Loucy (cell line): ENCODE measurements at regions not wholly inside any gene's neighbourhood (a gene's known extent, or its start where the extent isn't known, plus 50 kb on each side); places are given as distances from the start of the nearest gene placed in this dataset.

Experiments
- H2AFZ ChIP-seq: fragments of 200-600 bp; sonication (generic); 2 replicates; pipeline ENCODE4 v1.6.0; 2016; ENCODE audit warnings: antibody characterized with exemption, mild to moderate bottlenecking, low read length, moderate library complexity
- H3F3A ChIP-seq: fragments of 200-600 bp; 2 replicates; pipeline ENCODE4 v1.6.0; 2016; ENCODE audit warnings: antibody characterized with exemption, low read depth, mild to moderate bottlenecking
- H3K27me3 ChIP-seq: fragments of 200-600 bp; sonication (generic); 2 replicates; pipeline ENCODE4 v1.6.1; 2014; ENCODE audit warnings: low read length, mild to moderate bottlenecking; ENCODE audit not compliant: insufficient read depth, poor library complexity, severe bottlenecking
- H3K36me3 ChIP-seq: fragments of 200-600 bp; sonication (generic); 2 replicates; pipeline ENCODE4 v1.6.1; 2016; ENCODE audit warnings: low read length; ENCODE audit not compliant: insufficient read depth
- H3K4me1 ChIP-seq: fragments of 200-600 bp; sonication (generic); 2 replicates; pipeline ENCODE4 v1.5.1; 2014; ENCODE audit warnings: low read length, mild to moderate bottlenecking; ENCODE audit not compliant: insufficient read depth, poor library complexity, severe bottlenecking
- H3K4me2 ChIP-seq: fragments of 200-600 bp; sonication (generic); 2 replicates; pipeline ENCODE4 v1.6.0; 2014; ENCODE audit warnings: antibody characterized with exemption, low read length, low read depth, mild to moderate bottlenecking; ENCODE audit not compliant: poor library complexity, severe bottlenecking
- H3K4me3 ChIP-seq: fragments of 200-600 bp; sonication (generic); 2 replicates; pipeline ENCODE4 v1.5.1; 2014; ENCODE audit warnings: low read length, mild to moderate bottlenecking, mixed read lengths; ENCODE audit not compliant: poor library complexity, severe bottlenecking
- H3K79me2 ChIP-seq: fragments of 200-600 bp; sonication (generic); 2 replicates; pipeline ENCODE4 v1.6.1; 2014; ENCODE audit warnings: low read length; ENCODE audit not compliant: insufficient read depth
- H3K9ac ChIP-seq: fragments of 200-600 bp; sonication (generic); 2 replicates; pipeline ENCODE4 v1.6.0; 2014; ENCODE audit warnings: mild to moderate bottlenecking, low read depth, low read length, moderate library complexity; ENCODE audit not compliant: poor library complexity, severe bottlenecking
- H3K9me2 ChIP-seq: fragments of 200-600 bp; sonication (generic); replicated peaks from 2 replicates; pipeline ENCODE4 v1.6.1; 2016; ENCODE audit warnings: low read depth, low read length, mixed read lengths
- H3K9me3 ChIP-seq: fragments of 200-600 bp; sonication (generic); 2 replicates; pipeline ENCODE4 v1.6.1; 2014; ENCODE audit warnings: mild to moderate bottlenecking, antibody characterized with exemption, low read length, low read depth; ENCODE audit not compliant: insufficient read depth
- H4K20me1 ChIP-seq: fragments of 200-600 bp; sonication (generic); 2 replicates; pipeline ENCODE4 v1.6.0; 2014; ENCODE audit warnings: antibody characterized with exemption, low read length, mild to moderate bottlenecking; ENCODE audit not compliant: insufficient read depth, poor library complexity, severe bottlenecking
- EZH2phosphoT487 ChIP-seq: fragments of 200-600 bp; IDR thresholded peaks from 2 replicates; pipeline ENCODE4 v1.6.1; 2018; ENCODE audit warnings: antibody characterized with exemption, mild to moderate bottlenecking, moderate library complexity, borderline replicate concordance
- TF ChIP-seq, protein P1 (sequence below): fragments of 200-600 bp; sonication (generic); conservative IDR thresholded peaks from 2 replicates; pipeline ENCODE4 v1.5.1; 2014; ENCODE audit warnings: mild to moderate bottlenecking, antibody characterized with exemption, low read length

GRCh38 chr6:4667591-4667990 lies 108.6 kb upstream of the CDYL start:
- Histone ChIP-seq H3K9me3 (no peaks in the 10 kb centered on the region), H3K4me1 (no peaks in the 10 kb centered on the region), H3F3A (no peaks in the 10 kb centered on the region), H3K4me3 (no peak overlapping the region), H3K9ac (no peak overlapping the region), H3K79me2 (no peaks in the 10 kb centered on the region), H3K36me3 (no peaks in the 10 kb centered on the region), H4K20me1 (no peaks in the 10 kb centered on the region), H2AFZ (no peak overlapping the region), H3K9me2 (no peaks in the 10 kb centered on the region), H3K4me2 (no peak overlapping the region), H3K27me3 (no peaks in the 10 kb centered on the region)
- TF ChIP-seq, protein P1, sequence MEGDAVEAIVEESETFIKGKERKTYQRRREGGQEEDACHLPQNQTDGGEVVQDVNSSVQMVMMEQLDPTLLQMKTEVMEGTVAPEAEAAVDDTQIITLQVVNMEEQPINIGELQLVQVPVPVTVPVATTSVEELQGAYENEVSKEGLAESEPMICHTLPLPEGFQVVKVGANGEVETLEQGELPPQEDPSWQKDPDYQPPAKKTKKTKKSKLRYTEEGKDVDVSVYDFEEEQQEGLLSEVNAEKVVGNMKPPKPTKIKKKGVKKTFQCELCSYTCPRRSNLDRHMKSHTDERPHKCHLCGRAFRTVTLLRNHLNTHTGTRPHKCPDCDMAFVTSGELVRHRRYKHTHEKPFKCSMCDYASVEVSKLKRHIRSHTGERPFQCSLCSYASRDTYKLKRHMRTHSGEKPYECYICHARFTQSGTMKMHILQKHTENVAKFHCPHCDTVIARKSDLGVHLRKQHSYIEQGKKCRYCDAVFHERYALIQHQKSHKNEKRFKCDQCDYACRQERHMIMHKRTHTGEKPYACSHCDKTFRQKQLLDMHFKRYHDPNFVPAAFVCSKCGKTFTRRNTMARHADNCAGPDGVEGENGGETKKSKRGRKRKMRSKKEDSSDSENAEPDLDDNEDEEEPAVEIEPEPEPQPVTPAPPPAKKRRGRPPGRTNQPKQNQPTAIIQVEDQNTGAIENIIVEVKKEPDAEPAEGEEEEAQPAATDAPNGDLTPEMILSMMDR, result no peak
- TF ChIP-seq EZH2phosphoT487, result no peak

DNA sequence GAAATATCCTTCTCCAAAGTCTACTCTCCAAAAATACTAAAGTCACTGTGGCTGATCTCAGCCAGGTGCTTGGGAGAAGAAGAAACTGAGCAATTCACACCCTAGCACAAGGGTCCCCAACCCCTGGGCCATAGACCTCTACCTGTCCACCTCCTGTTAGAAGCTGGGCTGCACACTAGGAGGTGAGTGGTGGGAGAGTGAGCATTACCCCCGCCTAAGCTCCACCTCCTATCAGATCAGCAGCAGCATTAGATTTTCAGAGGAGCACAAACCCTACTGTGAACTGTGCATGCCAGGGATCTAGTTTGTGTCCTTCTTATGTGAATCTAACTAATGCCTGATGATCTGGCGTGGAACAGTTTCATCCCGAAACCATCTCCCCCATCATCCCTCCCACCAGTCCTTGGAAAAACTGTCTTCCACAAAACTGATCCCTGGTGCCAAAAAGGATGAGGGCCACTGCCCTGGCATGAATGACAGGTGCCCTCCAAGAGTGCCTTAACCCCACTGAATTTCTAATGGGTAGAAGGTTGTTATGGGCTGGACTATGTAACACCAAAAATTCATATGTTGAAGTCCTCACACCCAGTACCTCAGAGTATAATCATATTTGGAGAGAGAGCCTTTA lies 109.2 kb upstream of the CDYL start:
- Histone ChIP-seq H3K4me2 (no peak overlapping the region), H3K4me1 (no peaks in the 10 kb centered on the region), H3K27me3 (no peaks in the 10 kb centered on the region), H3K79me2 (no peaks in the 10 kb centered on the region), H4K20me1 (no peaks in the 10 kb centered on the region), H3K9me3 (no peaks in the 10 kb centered on the region), H3K4me3 (no peak overlapping the region), H3K9me2 (no peaks in the 10 kb centered on the region), H3K9ac (no peak overlapping the region), H3F3A (no peaks in the 10 kb centered on the region), H2AFZ (no peak overlapping the region), H3K36me3 (no peaks in the 10 kb centered on the region)
- TF ChIP-seq, protein P1, result no peak
- TF ChIP-seq EZH2phosphoT487, result no peak

- no peak overlapping the region for H3K4me3 ChIP-seq
- no peaks in the 10 kb centered on the region for H3F3A ChIP-seq
- no peaks in the 10 kb centered on the region for H3K4me1 ChIP-seq
- no peaks in the 10 kb centered on the region for H4K20me1 ChIP-seq
- H3K4me2 ChIP-seq, result no peak overlapping the region
- no peaks in the 10 kb centered on the region for H3K79me2 ChIP-seq
- no peak overlapping the region for H3K9ac ChIP-seq
- H3K9me2 ChIP-seq, result no peaks in the 10 kb centered on the region
- H3K36me3 ChIP-seq, result no peaks in the 10 kb centered on the region
- no peaks in the 10 kb centered on the region for H3K27me3 ChIP-seq
- TF ChIP-seq, protein P1, result no peak
- TF ChIP-seq EZH2phosphoT487, result no peak
- H3K9me3 ChIP-seq, result no peaks in the 10 kb centered on the region
- no peak overlapping the region for H2AFZ ChIP-seq
These were observed 110.5 kb upstream of the CDYL start for GRCh38 chr6:4665489-4666417.
